Endodermal cell (in vitro differentiated cells): ENCODE measurements at regions not wholly inside any gene's neighbourhood (a gene's known extent, or its start where the extent isn't known, plus 50 kb on each side); places are given as distances from the start of the nearest gene placed in this dataset.

Source experiments
- DNase-seq: peaks from one replicate; pipeline ENCODE4 v3.0.0-alpha.2; 2017
- H3K27ac ChIP-seq: 2 replicates; pipeline ENCODE4 v1.5.1; 2013; ENCODE audit warnings: mild to moderate bottlenecking, low read depth, low read length, moderate library complexity
- H3K27me3 ChIP-seq: 2 replicates; pipeline ENCODE4 v1.6.1; 2013; ENCODE audit warnings: mild to moderate bottlenecking, low read length, moderate library complexity; ENCODE audit not compliant: insufficient read depth, control insufficient read depth, poor library complexity, severe bottlenecking
- H3K36me3 ChIP-seq: 2 replicates; pipeline ENCODE4 v1.7.0; 2013; ENCODE audit warnings: mild to moderate bottlenecking, low read length, moderate library complexity; ENCODE audit not compliant: control insufficient read depth, insufficient read depth
- H3K4me1 ChIP-seq: one replicate; pipeline ENCODE4 v1.7.0; 2013; ENCODE audit warnings: low read length; ENCODE audit not compliant: control insufficient read depth, insufficient read depth
- H3K4me3 ChIP-seq: 2 replicates; pipeline ENCODE4 v1.5.1; 2013; ENCODE audit warnings: mild to moderate bottlenecking, low read length, moderate library complexity
- H3K9ac ChIP-seq: 2 replicates; pipeline ENCODE4 v1.6.1; 2013; ENCODE audit warnings: mild to moderate bottlenecking, low read length, moderate library complexity; ENCODE audit not compliant: poor library complexity, severe bottlenecking; ENCODE audit errors: extremely low read depth
- H3K9me3 ChIP-seq: 2 replicates; pipeline ENCODE4 v1.6.1; 2013; ENCODE audit warnings: mild to moderate bottlenecking, low read length, moderate library complexity; ENCODE audit not compliant: control insufficient read depth
- H3K27ac Mint-ChIP-seq: 2 replicates; pipeline ENCODE4 v1.8.0; 2020; ENCODE audit warnings: mixed read lengths
- H3K27me3 Mint-ChIP-seq: 2 replicates; pipeline ENCODE4 v1.8.0; 2021; ENCODE audit warnings: mild to moderate bottlenecking, mixed read lengths; ENCODE audit not compliant: insufficient read depth
- H3K36me3 Mint-ChIP-seq: 2 replicates; pipeline ENCODE4 v1.8.0; 2020; ENCODE audit warnings: low read depth, mixed read lengths
- H3K4me1 Mint-ChIP-seq: 2 replicates; pipeline ENCODE4 v1.8.0; 2020; ENCODE audit warnings: mixed read lengths
- H3K4me3 Mint-ChIP-seq: 2 replicates; pipeline ENCODE4 v1.8.0; 2020; ENCODE audit warnings: mild to moderate bottlenecking, moderate library complexity, mixed read lengths
- H3K9me3 Mint-ChIP-seq: 2 replicates; pipeline ENCODE4 v1.8.0; 2020; ENCODE audit warnings: mild to moderate bottlenecking, mixed read lengths
- CTCF ChIP-seq: fragments of 200-600 bp; sonication (generic); conservative IDR thresholded peaks from 2 replicates; pipeline ENCODE4 v1.5.0; 2021; ENCODE audit warnings: antibody characterized with exemption, mild to moderate bottlenecking
- WGBS, 2 experiments: methylation state at CpG; one replicate each; pipeline versions ENCODE4 v1.1.5 to v1.1.7; 2013; ENCODE audit warnings: missing lambda C conversion rate in 2 of 2, mixed read lengths in 1 of 2; ENCODE audit not compliant: insufficient coverage in 1 of 2, insufficient read length in 1 of 2; 5-methylcytosine and 5-hydroxymethylcytosine counted together

GRCh38 chr1:234969581-234970400 is 158.8 kb downstream of the TOMM20 start:
- peak overlapping the region; percentile 75 for H3K27ac ChIP-seq
- no peaks in the 10 kb centered on the region for H3K27me3 ChIP-seq
- peaks cover 21% of the 10 kb centered on the region for H3K4me1 ChIP-seq
- no peak overlapping the region for H3K9ac ChIP-seq
- TF ChIP-seq CTCF = no peak
- peak; percentile 87 for DNase-seq
- no peaks in the 10 kb centered on the region for H3K36me3 ChIP-seq
- Mint-ChIP-seq H3K9me3 (no peaks in the 10 kb centered on the region), H3K4me1 (peaks cover 48% of the 10 kb centered on the region), H3K27ac (no peak overlapping the region), H3K27me3 (peaks cover 2% of the 10 kb centered on the region), H3K36me3 (no peaks in the 10 kb centered on the region), H3K4me3 (peak overlapping the region; percentile 34)
- no peaks in the 10 kb centered on the region for H3K9me3 ChIP-seq
- WGBS, 2 experiments = 22 to 26% methylated on average over 24 to 37 of the region's 37 CpGs
- peak overlapping the region; percentile 39 for H3K4me3 ChIP-seq

DNA sequence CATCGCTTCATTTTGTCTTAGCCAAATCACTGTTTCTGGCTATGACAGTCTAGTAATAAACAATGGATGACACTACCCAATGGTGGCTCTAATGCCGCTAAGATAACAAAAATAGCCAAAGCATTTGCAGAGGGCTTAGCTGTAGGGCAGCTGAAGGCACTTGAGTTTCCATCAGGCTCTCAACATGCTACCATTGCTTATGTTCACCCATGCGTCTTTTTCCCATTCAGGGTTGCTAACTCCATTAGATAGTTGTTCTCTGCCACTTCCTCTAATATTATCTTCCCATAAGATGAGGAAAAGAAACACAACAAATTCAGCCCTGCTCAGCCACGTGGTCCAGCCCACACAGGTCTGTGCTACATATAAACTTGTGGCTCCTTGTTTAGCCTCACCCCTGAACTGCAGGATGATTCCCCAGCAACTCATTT is 159.6 kb downstream of the TOMM20 start:
- no peak overlapping the region for H3K27ac ChIP-seq
- Mint-ChIP-seq H3K27me3 (peaks cover 2% of the 10 kb centered on the region), H3K36me3 (no peaks in the 10 kb centered on the region), H3K4me1 (peaks cover 49% of the 10 kb centered on the region), H3K4me3 (no peak overlapping the region), H3K9me3 (no peaks in the 10 kb centered on the region), H3K27ac (no peak overlapping the region)
- DNase-seq = no peak
- TF ChIP-seq CTCF = no peak
- no peak overlapping the region for H3K9ac ChIP-seq
- H3K36me3 ChIP-seq = no peaks in the 10 kb centered on the region
- no peaks in the 10 kb centered on the region for H3K9me3 ChIP-seq
- peaks cover 21% of the 10 kb centered on the region for H3K4me1 ChIP-seq
- WGBS, 2 experiments = 87 to 91% methylated on average over 3 to 4 of the region's 4 CpGs
- no peak overlapping the region for H3K4me3 ChIP-seq
- H3K27me3 ChIP-seq = no peaks in the 10 kb centered on the region

DNA sequence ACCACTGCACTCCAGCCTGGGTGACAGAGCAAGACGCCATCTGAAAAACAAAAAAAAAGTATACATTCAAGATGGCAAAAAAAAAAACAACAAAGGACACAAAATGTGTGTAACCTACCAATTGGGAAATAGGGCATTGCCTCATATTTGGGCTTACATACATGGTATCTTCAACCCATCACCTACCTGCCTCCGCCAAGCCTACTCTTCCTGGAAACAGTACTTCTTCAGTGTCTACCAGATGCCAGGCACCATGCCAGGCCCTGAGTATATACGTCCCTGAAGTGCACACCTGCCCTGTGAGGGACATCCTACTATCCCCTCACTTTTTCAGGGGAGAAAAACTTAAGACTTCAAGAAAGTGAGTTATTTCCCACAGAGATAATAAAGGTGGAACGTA is 160.2 kb downstream of the TOMM20 start:
- no peak overlapping the region for H3K4me3 ChIP-seq
- no peaks in the 10 kb centered on the region for H3K36me3 ChIP-seq
- H3K27me3 ChIP-seq = no peaks in the 10 kb centered on the region
- no peak for TF ChIP-seq CTCF
- no peaks in the 10 kb centered on the region for H3K9me3 ChIP-seq
- Mint-ChIP-seq H3K4me3 (no peak overlapping the region), H3K27ac (no peak overlapping the region), H3K36me3 (no peaks in the 10 kb centered on the region), H3K27me3 (peaks cover 2% of the 10 kb centered on the region), H3K9me3 (no peaks in the 10 kb centered on the region), H3K4me1 (peaks cover 48% of the 10 kb centered on the region)
- DNase-seq = no peak
- no peak overlapping the region for H3K9ac ChIP-seq
- H3K27ac ChIP-seq = no peak overlapping the region
- WGBS, 2 experiments = 97 to 100% methylated on average over 3 to 4 of the region's 4 CpGs
- H3K4me1 ChIP-seq = peaks cover 19% of the 10 kb centered on the region
